ENCODE measurements at regions not wholly inside any gene's neighbourhood (a gene's known extent, or its start where the extent isn't known, plus 50 kb on each side); places are given as distances from the start of the nearest gene placed in this dataset.
A peak's percentile ranks its signal among the peaks of the same experiment; 100 is the strongest.

GRCh38 chr1:110765640-110766335 lies 91.0 kb upstream of the KCNA3 start:
- TF ChIP-seq POLR2A (IDR thresholded peaks at IDR 0.05): no peak
- TF ChIP-seq CTCF (IDR thresholded peaks at IDR 0.05): peak; percentile 77 to 86 (median 81)
